ENCODE measurements at regions not wholly inside any gene's neighbourhood (a gene's known extent, or its start where the extent isn't known, plus 50 kb on each side); places are given as distances from the start of the nearest gene placed in this dataset.

- Histone ChIP-seq H3K4me1 (ENCODE audit: low read length) (no peaks in the 10 kb centered on the region), H3K4me3 (ENCODE audit: low read length) (no peak overlapping the region), H3K36me3 (replicated peaks; ENCODE audit: low read depth, low read length) (no peaks in the 10 kb centered on the region), H4K20me1 (ENCODE audit: insufficient read depth, low read length) (no peaks in the 10 kb centered on the region), H2AFZ (ENCODE audit: low read depth, low read length) (no peak overlapping the region), H3K27ac (ENCODE audit: low read length) (no peak overlapping the region), H3K9me3 (ENCODE audit: insufficient read depth, low read length) (no peaks in the 10 kb centered on the region), H3K27me3 (ENCODE audit: low read depth, low read length) (no peaks in the 10 kb centered on the region), H3K79me2 (ENCODE audit: low read length) (no peaks in the 10 kb centered on the region), H3K9ac (ENCODE audit: low read length) (no peak overlapping the region), H3K4me2 (ENCODE audit: low read length) (no peak overlapping the region)
- TF ChIP-seq CTCF (IDR thresholded peaks at IDR 0.05; ENCODE audit: low read depth, low read length) (no peak), EZH2phosphoT487 (IDR thresholded peaks at IDR 0.05; ENCODE audit: low read depth) (no peak)
Measured at GRCh38 chr10:128482052-128482451, 355.8 kb upstream of the MKI67 start.

- H3K9me3 ChIP-seq (ENCODE audit: insufficient read depth, low read length), result no peaks in the 10 kb centered on the region
- no peaks in the 10 kb centered on the region for H3K27me3 ChIP-seq (ENCODE audit: low read depth, low read length)
- no peaks in the 10 kb centered on the region for H3K36me3 ChIP-seq (replicated peaks; ENCODE audit: low read depth, low read length)
- no peaks in the 10 kb centered on the region for H3K79me2 ChIP-seq (ENCODE audit: low read length)
- no peaks in the 10 kb centered on the region for H3K4me1 ChIP-seq (ENCODE audit: low read length)
- no peak for TF ChIP-seq CTCF (IDR thresholded peaks at IDR 0.05; ENCODE audit: low read depth, low read length)
- H4K20me1 ChIP-seq (ENCODE audit: insufficient read depth, low read length), result no peaks in the 10 kb centered on the region
- no peak overlapping the region for H2AFZ ChIP-seq (ENCODE audit: low read depth, low read length)
- H3K4me2 ChIP-seq (ENCODE audit: low read length), result no peak overlapping the region
- no peak overlapping the region for H3K9ac ChIP-seq (ENCODE audit: low read length)
- no peak overlapping the region for H3K4me3 ChIP-seq (ENCODE audit: low read length)
- H3K27ac ChIP-seq (ENCODE audit: low read length), result no peak overlapping the region
Measured at GRCh38 chr10:128483216-128483615, 357.0 kb upstream of the MKI67 start.

- Histone ChIP-seq H3K9me3 (ENCODE audit: insufficient read depth, low read length) (no peaks in the 10 kb centered on the region), H3K27me3 (ENCODE audit: low read depth, low read length) (no peaks in the 10 kb centered on the region), H3K4me2 (ENCODE audit: low read length) (no peak overlapping the region), H4K20me1 (ENCODE audit: insufficient read depth, low read length) (no peaks in the 10 kb centered on the region), H3K36me3 (replicated peaks; ENCODE audit: low read depth, low read length) (no peaks in the 10 kb centered on the region), H3K4me1 (ENCODE audit: low read length) (no peaks in the 10 kb centered on the region), H3K27ac (ENCODE audit: low read length) (no peak overlapping the region), H3K79me2 (ENCODE audit: low read length) (no peaks in the 10 kb centered on the region), H3K4me3 (ENCODE audit: low read length) (no peak overlapping the region), H3K9ac (ENCODE audit: low read length) (no peak overlapping the region), H2AFZ (ENCODE audit: low read depth, low read length) (no peak overlapping the region)
- TF ChIP-seq EZH2phosphoT487 (IDR thresholded peaks at IDR 0.05; ENCODE audit: low read depth), result no peak
- TF ChIP-seq CTCF (IDR thresholded peaks at IDR 0.05; ENCODE audit: low read depth, low read length), result no peak
Measured at GRCh38 chr10:128484041-128484440, 357.8 kb upstream of the MKI67 start.

GRCh38 chr10:128485701-128486235 lies 359.5 kb upstream of the MKI67 start:
- Histone ChIP-seq H2AFZ (ENCODE audit: low read depth, low read length) (no peak overlapping the region), H3K27ac (ENCODE audit: low read length) (no peak overlapping the region), H3K4me3 (ENCODE audit: low read length) (no peak overlapping the region), H4K20me1 (ENCODE audit: insufficient read depth, low read length) (no peaks in the 10 kb centered on the region), H3K9me3 (ENCODE audit: insufficient read depth, low read length) (no peaks in the 10 kb centered on the region), H3K9ac (ENCODE audit: low read length) (no peak overlapping the region), H3K79me2 (ENCODE audit: low read length) (no peaks in the 10 kb centered on the region), H3K4me2 (ENCODE audit: low read length) (no peak overlapping the region), H3K4me1 (ENCODE audit: low read length) (no peaks in the 10 kb centered on the region), H3K36me3 (replicated peaks; ENCODE audit: low read depth, low read length) (no peaks in the 10 kb centered on the region), H3K27me3 (ENCODE audit: low read depth, low read length) (no peaks in the 10 kb centered on the region)
- TF ChIP-seq EZH2phosphoT487 (IDR thresholded peaks at IDR 0.05; ENCODE audit: low read depth), result no peak
- TF ChIP-seq CTCF (IDR thresholded peaks at IDR 0.05; ENCODE audit: low read depth, low read length), result no peak

All from OCI-LY3 (cell line).